Natural killer cell treated with Interleukin-12 subunit alpha and Interleukin-12 subunit beta and Interleukin-15 and Interleukin-18, amount 100 ng/mL, for 72 hours (primary cell): ENCODE measurements at regions not wholly inside any gene's neighbourhood (a gene's known extent, or its start where the extent isn't known, plus 50 kb on each side); places are given as distances from the start of the nearest gene placed in this dataset.

ENCODE experiments used
- ATAC-seq, 2 donors: fragments of 150-1000 bp; cut with Tn5 transposase in 1 of 2; sonication (Bioruptor Pico), chemical (Tn5 transposase) in 1 of 2; 2 replicates each; pipeline ENCODE4 v1.10.0; 2021
- DNase-seq: peaks from one replicate; pipeline ENCODE4 v3.0.0; 2022; ENCODE audit warnings: low spot score
- H3K27ac Mint-ChIP-seq, 2 donors: 1 replicate in 1 of 2; 2 replicates in 1 of 2; pipeline ENCODE4 v1.8.0; 2022; ENCODE audit warnings: mixed read lengths in 2 of 2, mild to moderate bottlenecking in 1 of 2, moderate library complexity in 1 of 2
- H3K27me3 Mint-ChIP-seq, 2 donors: 1 replicate in 1 of 2; 2 replicates in 1 of 2; pipeline ENCODE4 v1.8.0; 2022; ENCODE audit warnings: mixed read lengths in 2 of 2
- H3K36me3 Mint-ChIP-seq: one replicate; pipeline ENCODE4 v1.8.0; 2022; ENCODE audit warnings: mixed read lengths
- H3K4me1 Mint-ChIP-seq, 2 donors: 1 replicate in 1 of 2; 2 replicates in 1 of 2; pipeline ENCODE4 v1.8.0; 2022; ENCODE audit warnings: low read depth in 2 of 2, mixed read lengths in 2 of 2, mild to moderate bottlenecking in 1 of 2
- H3K4me3 Mint-ChIP-seq: one replicate; pipeline ENCODE4 v1.8.0; 2022; ENCODE audit warnings: mixed read lengths
- H3K9me3 Mint-ChIP-seq: 2 replicates; pipeline ENCODE4 v1.8.0; 2022; ENCODE audit warnings: mixed read lengths

DNA sequence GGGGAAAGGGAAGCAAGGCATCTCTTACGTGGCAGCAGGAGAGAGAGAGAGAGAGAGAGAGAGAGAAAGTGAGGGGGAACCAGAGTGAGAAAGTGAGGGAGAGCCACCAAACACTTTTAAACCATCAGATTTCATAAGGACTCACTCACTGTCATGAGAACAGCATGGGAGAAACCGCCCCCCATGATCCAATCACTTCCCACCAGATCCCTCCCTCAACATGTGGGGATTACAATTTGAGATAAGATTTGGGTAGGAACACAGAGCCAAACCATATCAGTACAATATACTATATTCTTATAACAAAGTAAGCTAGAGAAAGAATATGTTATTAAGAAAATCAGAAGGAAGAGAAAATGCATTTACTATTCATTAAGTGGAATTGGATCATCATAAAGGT lies 53.7 kb upstream of the PLXNC1 start:
- Mint-ChIP-seq H3K27ac (no peak overlapping the region), H3K27me3 (peaks cover 26% of the 10 kb centered on the region in 2 donors), H3K4me3 (no peak overlapping the region), H3K4me1 (peaks cover 0 to 3% of the 10 kb centered on the region in 2 donors), H3K36me3 (no peaks in the 10 kb centered on the region), H3K9me3 (no peaks in the 10 kb centered on the region)
- ATAC-seq (no peak), DNase-seq (no peak)

- Mint-ChIP-seq H3K27ac (no peak overlapping the region), H3K36me3 (no peaks in the 10 kb centered on the region)
Observed at GRCh38 chr12:94095618-94096017, 52.8 kb upstream of the PLXNC1 start.

GRCh38 chr12:94098466-94098865 lies 49.9 kb upstream of the PLXNC1 start:
- no peak overlapping the region for H3K4me3 Mint-ChIP-seq
- no peaks in the 10 kb centered on the region for H3K36me3 Mint-ChIP-seq
- H3K9me3 Mint-ChIP-seq, result no peaks in the 10 kb centered on the region
- ATAC-seq (no peak), DNase-seq (no peak)
- peaks cover 17 to 18% of the 10 kb centered on the region in 2 donors for H3K4me1 Mint-ChIP-seq
- peaks cover 18 to 30% of the 10 kb centered on the region in 2 donors for H3K27me3 Mint-ChIP-seq
- no peak overlapping the region for H3K27ac Mint-ChIP-seq

More at GRCh38 chr12:94095618-94096017, 52.8 kb upstream of the PLXNC1 start:
- ATAC-seq (no peak), DNase-seq (no peak)
- H3K27me3 Mint-ChIP-seq, result peaks cover 22 to 32% of the 10 kb centered on the region in 2 donors
- H3K4me3 Mint-ChIP-seq, result no peak overlapping the region
- peaks cover 5 to 9% of the 10 kb centered on the region in 2 donors for H3K4me1 Mint-ChIP-seq
- H3K9me3 Mint-ChIP-seq, result no peaks in the 10 kb centered on the region
